GM19043 (cell line): ENCODE measurements at regions not wholly inside any gene's neighbourhood (a gene's known extent, or its start where the extent isn't known, plus 50 kb on each side); places are given as distances from the start of the nearest gene placed in this dataset.
"Not testable (repeated sequence)": the region's sequence is repeated elsewhere in the genome, so short reads cannot be mapped to it uniquely, and the experiment has no call there.

Source experiments
- ATAC-seq: cut with Tn5 transposase; IDR thresholded peaks from one replicate; pipeline ENCODE4 v1.9.1; 2021; ENCODE audit warnings: low read depth; ENCODE audit not compliant: unreplicated experiment

DNA sequence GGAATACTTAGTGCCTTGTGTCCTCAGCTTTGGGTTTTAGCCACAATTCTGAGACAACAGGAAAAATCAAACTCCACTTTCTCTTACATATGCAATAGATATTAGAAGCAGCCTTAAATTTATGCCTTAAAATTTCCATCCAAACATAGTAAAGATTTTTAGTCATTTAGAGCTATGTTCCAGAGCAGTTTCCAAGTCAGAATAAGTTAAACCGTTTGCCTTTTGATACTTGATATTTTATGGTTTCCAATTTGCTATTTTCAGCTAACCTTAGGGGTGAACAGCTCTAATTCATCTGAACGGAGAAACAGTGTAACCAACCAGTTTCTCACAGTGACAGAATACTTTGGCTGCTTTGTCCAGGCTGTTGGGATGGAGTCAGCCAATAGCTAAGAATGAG, 125.8 kb upstream of the RXFP1 start:
- ATAC-seq, result no peak

DNA sequence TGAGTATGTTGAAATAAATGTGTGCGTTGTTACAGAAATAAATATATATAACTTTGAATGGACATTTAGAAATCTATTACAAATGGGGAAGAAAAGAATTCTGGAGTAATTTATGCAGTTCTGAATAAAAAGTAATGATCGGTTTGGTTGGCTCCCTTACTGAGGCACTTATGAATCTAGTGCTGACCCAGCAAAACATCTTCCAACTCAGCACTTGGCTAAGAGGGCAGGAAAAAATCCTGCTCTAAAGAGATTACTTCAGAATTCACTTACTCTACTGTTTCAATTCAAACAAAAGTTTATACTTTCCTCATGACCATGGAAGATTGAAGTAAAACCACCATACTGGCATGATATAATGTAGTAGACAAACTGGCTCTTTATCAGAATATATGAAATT, 123.9 kb upstream of the RXFP1 start:
- ATAC-seq, result no peak

DNA sequence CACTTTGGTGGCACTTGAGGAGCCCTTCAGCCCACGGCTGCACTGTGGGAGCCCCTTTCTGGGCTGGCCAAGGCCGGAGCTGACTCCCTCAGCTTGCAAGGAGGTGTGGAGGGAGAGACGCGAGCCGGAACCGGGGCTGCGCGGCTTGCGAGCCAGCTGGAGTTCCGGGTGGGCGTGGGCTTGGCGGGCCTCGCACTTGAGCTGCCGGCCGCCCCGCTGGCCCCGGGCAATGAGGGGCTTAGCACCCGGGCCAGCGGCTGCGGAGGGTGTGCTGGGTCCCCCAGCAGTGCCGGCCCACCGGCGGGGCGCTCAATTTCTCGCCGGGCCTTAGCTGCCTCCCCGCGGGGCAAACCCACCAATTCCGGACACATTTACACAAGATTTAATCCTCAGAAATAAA, 113.7 kb upstream of the RXFP1 start:
- not testable (repeated sequence) for ATAC-seq

DNA sequence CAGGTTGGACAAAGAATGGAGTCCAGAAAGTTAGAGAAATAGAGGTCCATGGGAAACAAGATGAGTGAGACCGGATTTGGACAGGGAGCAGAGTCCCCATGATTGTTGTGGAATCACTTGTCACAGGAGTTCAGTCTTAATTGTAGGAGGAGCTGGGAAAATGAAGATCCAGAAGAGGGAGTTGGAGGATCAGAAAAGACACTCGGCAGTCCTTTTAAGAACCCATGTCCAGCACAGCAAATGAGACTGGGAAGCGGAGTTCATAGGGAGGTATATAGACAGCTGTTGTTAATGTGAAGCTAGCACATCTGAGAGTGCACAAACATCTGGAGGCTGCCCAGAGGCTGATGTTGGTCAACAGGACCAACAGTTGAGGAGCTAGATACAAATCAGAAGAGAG, 111.4 kb upstream of the RXFP1 start:
- ATAC-seq, result no peak

DNA sequence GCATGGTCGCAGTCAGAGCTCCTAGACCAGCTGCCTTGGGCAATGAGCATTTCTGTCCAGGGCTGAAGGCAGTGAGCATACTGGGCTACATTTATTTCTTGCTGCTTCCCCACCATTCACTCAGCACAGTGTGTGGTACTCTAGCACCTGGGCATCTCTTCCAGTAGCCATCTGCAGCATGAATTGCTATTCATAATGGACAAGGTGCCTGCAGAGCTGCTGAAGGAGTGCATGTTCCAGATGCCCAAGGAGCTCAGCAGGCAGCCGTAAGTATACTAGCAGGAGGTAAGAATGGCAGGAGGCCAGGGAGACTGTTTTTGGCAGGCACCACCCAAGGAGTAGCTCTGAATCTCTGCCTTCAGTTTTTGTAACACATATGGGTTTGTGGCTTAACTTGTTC, 110.4 kb upstream of the RXFP1 start:
- ATAC-seq, result no peak

DNA sequence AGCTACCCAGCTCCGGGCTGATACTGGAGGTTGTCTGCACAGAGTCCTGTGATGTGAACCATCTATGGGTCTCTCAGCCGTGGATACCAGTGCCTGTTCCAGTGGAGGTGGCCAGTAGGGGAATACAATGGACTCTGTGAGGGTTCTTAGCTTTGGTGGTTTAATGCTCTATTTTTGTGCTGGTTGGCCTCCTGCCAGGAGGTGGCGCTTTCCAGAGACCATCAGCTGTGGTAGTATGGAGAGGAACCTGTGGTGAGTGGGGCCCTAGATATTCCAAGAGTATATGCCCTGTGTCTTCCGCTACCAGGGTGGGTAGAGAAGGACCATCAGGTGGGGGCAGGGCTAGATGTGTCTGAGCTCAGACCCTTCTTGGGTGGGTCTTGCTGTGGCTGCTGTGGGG, 103.0 kb upstream of the RXFP1 start:
- not testable (repeated sequence) for ATAC-seq

DNA sequence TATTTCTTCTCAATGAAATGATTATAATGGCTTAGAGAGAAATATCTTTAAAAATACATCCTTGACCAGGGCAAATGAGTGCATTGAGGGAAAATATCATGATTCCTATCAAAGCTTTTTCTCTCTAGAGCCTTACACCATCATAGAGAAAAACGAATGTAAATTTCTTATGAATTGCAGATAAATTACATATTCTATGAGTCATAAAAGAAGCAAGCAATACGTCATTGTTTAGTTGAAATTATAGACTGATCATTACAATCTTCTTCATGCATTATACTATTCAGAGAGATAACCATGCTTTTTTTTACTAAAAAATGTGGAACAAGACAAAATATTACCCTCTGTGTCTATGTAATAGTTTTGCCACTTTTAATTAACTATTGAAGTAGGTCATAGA, 100.9 kb upstream of the RXFP1 start:
- no peak for ATAC-seq

DNA sequence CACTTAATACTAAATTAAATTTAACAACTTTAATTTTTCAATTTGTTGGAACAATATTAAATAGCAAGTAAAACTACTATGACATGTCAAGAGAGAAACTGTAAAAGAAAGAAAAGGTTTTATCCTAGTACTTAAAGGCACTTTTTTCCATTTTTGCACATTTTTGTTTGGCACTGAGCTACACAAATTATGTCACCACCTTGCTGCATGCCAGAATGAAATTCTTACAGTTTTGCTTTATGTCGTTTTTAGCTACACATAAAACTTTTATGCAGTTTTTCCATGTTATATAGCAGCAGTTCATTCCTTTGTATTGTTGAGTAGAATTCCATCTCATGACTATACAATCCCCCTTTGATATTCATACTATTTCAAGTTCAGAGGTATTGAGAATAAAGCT, 99.1 kb upstream of the RXFP1 start:
- no peak for ATAC-seq

DNA sequence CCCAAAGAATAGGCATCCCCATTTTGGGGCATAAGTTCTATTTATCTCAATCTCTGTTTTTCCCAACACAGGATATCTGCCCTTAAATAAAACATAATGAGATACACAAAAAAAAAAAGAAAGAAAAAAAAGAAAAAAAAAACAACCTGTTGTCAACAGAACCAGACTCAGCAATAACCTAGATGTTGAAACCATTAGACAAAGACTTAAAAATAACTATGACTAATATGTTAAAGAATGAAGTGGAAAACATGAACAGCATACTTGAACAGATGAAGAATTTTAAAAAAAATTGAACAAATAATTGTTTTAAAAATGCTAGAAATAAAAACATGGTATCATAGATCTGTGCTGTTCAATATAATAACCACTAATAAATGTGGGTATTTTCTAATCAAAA, 93.4 kb upstream of the RXFP1 start:
- ATAC-seq, result no peak

DNA sequence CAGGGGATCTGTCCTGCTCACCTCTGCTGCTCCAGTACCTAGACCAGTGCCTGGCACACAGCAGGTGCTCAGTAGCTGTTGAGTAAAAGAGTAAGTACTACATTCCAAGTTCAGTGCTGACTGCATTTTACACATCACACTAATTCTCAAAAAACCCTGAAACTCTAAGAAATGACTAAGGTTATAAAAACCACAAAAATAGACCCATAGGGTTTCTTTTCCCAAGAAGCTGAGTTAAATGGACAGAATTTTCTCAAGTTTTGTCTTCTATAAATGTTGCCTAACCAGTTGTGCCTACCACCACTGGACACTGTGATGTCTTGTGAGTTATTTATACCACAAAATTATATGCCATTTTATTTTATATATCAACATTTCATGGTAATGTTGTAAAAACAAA, 78.9 kb upstream of the RXFP1 start:
- no peak for ATAC-seq

DNA sequence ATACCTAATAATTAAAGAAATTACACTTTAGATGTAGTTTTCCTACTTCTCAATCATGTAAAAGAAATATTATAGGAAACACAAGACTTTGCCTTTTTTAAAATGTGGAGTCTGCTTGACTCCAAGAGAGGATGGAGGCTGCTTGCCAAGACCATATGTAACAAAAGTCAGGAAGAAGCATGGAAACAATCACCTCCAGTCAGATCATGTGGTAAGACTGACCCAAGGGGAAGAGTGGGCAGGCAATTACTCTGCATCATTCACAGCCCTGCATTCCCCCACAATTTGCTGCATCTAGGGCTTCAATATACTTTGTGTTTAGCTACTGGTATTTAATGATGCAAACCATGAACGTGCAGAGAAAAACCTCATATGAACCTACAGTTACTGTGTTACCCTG, 78.0 kb upstream of the RXFP1 start:
- no peak for ATAC-seq

DNA sequence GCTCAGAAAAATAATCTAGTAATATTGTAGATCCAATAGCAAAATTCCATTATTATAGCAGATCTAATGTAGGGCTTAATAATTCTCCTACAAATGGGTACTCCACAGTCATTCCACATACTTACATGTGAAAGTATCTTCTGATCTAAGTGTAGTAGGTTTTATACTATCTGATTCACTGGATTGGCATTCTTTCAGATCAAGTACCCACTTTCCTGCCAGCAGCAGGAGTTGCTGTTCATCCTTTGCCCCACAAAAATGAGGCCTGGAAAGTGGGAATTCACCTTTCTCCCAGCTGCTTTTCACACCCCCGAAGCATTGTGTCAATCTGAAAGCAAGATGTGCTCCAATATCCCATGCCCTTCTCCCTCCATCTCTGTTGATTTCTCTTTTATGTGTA, 77.1 kb upstream of the RXFP1 start:
- ATAC-seq, result no peak

DNA sequence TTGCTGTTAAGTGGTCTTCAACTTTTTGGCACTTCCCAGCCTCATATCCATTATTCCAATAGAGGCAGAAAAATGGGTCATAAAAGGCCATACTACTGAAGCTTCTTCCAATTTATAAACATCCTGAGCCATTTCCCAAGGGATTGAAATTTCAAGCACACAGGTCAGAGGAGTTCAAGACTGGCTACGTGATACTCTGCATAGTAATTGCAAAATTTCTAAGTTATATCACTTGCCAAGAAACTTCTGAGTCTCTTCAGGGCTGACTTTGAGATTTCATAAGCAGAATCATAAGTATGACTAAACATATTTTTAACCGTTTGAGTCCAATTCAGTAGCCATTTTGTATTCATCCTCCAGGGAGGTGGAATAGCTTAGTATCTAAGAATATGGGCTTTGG, 75.6 kb upstream of the RXFP1 start:
- ATAC-seq, result no peak

DNA sequence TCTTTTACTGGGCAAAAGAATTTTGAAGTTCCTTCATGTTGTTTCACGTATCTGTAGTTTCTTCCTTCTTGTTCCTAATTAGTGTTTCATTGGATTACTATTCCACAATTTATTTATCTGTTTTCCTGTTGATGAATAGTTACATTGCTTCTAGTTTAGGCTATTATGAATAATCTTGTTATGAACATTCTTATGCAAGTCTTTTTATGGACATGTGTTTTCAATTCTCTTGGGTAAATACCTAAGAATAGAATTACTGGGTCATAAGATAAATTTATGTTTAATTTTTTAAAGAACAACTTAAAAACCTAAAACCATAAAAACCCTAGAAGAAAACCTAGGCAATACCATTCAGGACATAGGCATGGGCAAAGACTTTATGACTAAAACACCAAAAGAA, 70.9 kb upstream of the RXFP1 start:
- ATAC-seq, result no peak

DNA sequence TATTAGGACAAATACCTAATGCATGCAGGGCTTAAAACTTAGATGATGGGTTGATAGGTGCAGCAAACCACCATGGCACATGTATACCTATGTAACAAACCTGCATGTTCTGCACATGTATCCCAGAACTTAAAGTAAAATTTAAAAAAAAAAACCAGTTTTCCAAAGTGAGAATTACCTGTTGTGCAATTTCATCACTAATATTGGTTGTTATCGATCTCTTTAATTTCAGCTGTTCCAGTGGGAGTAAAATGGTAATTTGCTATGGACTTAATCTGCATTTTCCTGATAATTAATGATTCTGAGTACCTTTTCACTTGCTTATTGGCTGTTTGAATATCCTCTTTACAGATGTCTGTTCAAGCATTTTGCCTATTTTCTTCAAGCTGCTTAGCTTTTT, 69.6 kb upstream of the RXFP1 start:
- ATAC-seq, result not testable (repeated sequence)

DNA sequence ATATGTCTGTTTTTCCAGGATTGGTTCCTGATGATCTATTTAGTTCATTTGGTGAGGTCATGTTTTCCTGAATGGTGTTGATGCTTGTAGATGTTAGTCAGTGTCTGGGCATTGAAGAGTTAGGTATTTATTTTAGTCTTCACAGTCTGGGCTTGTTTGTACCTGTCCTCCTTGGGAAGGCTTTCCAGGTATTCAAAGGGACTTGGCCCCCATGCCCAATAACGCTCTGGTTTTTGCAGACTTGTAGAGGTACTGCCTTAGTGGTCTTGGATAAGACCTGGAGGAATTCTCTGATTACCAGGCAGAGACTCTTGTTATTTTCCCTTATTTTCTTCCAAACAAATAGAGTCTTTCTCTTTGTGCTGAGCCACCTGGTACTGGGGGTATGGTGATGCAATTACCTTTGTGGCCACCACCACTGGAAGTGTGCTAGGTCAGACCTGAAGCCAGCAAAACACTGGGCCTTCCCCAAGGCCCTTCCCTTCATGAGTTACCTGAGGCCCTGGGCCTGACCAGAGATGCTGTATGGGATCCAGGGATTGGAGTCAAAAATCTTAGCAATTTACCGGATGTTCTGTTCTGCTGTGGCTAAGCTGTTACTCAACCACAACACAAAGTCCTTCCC, 63.3 kb upstream of the RXFP1 start:
- no peak for ATAC-seq

DNA sequence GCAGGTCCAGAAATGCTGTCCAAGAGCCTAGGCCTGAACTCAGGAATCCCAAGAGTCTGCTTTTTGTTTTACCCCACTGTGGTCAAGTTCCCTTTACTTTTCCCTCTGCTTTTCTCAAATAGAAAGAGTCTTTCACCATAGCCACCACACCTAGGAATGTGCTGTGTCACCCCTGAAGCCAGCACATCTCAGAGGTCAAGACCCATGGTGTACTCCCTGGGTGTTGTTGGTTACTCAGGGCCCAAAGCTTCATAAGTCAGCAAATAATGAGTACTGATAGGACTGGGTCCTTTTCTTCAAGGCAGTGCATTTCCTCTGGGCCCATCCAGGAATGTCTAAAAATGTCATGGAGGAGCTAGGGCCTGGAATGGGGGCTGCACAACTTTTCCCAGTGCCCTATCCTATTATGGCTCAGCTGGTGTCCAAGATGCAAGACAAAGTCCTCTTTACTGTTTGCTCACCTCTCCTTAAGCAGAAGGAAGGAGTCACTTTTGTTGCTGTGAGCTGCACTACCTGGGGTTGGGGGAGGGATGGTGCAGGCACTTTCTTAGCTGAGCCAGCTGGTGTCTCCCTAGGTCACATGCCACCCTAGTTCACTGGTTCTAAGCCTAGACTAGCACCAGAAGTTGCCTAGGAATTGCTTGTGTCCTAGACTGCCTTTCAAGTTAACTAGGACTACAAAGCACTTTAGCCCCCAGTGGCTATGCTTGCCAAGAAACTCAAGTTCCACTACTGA, 62.4 kb upstream of the RXFP1 start:
- ATAC-seq, result no peak

DNA sequence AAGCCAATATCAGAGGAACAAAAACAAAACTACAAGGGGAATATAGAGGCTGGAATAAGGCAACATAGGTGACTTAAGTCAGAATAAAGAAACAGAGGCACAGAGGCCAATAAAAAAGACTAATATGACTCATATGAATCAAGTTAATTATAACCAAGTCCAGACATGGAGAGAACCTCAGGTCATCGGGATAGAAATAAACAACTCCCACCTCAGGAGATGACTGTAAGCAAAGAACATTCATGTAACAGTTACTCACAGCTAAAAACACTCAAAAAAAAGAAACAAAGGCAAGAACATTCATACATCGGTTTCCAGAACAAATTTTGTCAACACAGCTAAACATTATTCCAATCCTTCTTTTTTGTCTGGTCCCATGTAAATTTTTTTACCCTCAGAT, 60.3 kb upstream of the RXFP1 start:
- no peak for ATAC-seq

DNA sequence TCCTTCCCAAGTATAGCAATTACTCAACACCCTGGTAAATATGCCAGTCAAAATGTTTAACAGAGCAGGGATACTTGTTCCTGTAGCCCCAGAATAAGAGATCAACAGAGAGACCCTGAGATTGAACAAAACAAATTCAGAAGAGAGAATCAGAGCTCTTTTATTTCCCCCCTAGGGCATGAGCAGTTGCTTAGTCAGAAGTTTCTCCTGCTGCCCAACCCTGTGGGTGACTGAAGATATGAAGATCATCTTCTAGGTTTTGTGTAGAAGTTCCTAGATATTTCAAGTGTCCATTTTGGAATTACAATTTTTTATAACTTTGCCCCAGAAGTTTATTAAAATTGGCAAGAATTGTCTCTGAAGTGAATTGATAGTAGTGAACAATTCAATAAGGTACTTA, 59.1 kb upstream of the RXFP1 start:
- no peak for ATAC-seq
